ENCODE measurements at regions not wholly inside any gene's neighbourhood (a gene's known extent, or its start where the extent isn't known, plus 50 kb on each side); places are given as distances from the start of the nearest gene placed in this dataset.

- no peak for TF ChIP-seq CTCF (IDR thresholded peaks at IDR 0.05; ENCODE audit: low read depth, low read length)
- DNase-seq (ENCODE audit: low read depth in 2 of 2), result no peak
- no peak overlapping the region for H3K4me3 ChIP-seq (replicated peaks in 1 of 2; ENCODE audit: low read depth in 2 of 2, low read length in 2 of 2)
Measured at GRCh38 chr20:5433352-5433751, 116.6 kb upstream of the PROKR2 start.

GRCh38 chr20:5432030-5432429 lies 115.3 kb upstream of the PROKR2 start:
- no peak for DNase-seq (ENCODE audit: low read depth in 2 of 2)
- no peak overlapping the region for H3K4me3 ChIP-seq (replicated peaks in 1 of 2; ENCODE audit: low read depth in 2 of 2, low read length in 2 of 2)
- TF ChIP-seq CTCF (IDR thresholded peaks at IDR 0.05; ENCODE audit: low read depth, low read length), result no peak

GRCh38 chr20:5430670-5431069 lies 113.9 kb upstream of the PROKR2 start:
- H3K4me3 ChIP-seq (replicated peaks in 1 of 2; ENCODE audit: low read depth in 2 of 2, low read length in 2 of 2), result no peak overlapping the region
- peak; percentile 18 for TF ChIP-seq CTCF (IDR thresholded peaks at IDR 0.05; ENCODE audit: low read depth, low read length)
- DNase-seq (ENCODE audit: low read depth in 2 of 2), result no peak

GRCh38 chr20:5426026-5426425 lies 109.3 kb upstream of the PROKR2 start:
- no peak for TF ChIP-seq CTCF (IDR thresholded peaks at IDR 0.05; ENCODE audit: low read depth, low read length)
- no peak overlapping the region for H3K4me3 ChIP-seq (replicated peaks in 1 of 2; ENCODE audit: low read depth in 2 of 2, low read length in 2 of 2)
- no peak for DNase-seq (ENCODE audit: low read depth in 2 of 2)

- DNase-seq (ENCODE audit: low read depth in 2 of 2), result no peak
- no peak overlapping the region for H3K4me3 ChIP-seq (replicated peaks in 1 of 2; ENCODE audit: low read depth in 2 of 2, low read length in 2 of 2)
Measured at GRCh38 chr20:5416086-5416485, 99.3 kb upstream of the PROKR2 start.

GRCh38 chr20:5413394-5413793 lies 96.6 kb upstream of the PROKR2 start:
- DNase-seq (ENCODE audit: low read depth in 2 of 2), result no peak
- H3K4me3 ChIP-seq (replicated peaks in 1 of 2; ENCODE audit: low read depth in 2 of 2, low read length in 2 of 2), result no peak overlapping the region
- no peak for TF ChIP-seq CTCF (IDR thresholded peaks at IDR 0.05; ENCODE audit: low read depth, low read length)

More at GRCh38 chr20:5416086-5416485, 99.3 kb upstream of the PROKR2 start:
- TF ChIP-seq CTCF (IDR thresholded peaks at IDR 0.05; ENCODE audit: low read depth, low read length), result no peak

- H3K4me3 ChIP-seq (replicated peaks in 1 of 2; ENCODE audit: low read depth in 2 of 2, low read length in 2 of 2), result no peak overlapping the region
- no peak for TF ChIP-seq CTCF (IDR thresholded peaks at IDR 0.05; ENCODE audit: low read depth, low read length)
- DNase-seq (ENCODE audit: low read depth in 2 of 2), result no peak
Measured at GRCh38 chr20:5410470-5410869, 93.7 kb upstream of the PROKR2 start.
